HG03342 (cell line): ENCODE measurements at regions not wholly inside any gene's neighbourhood (a gene's known extent, or its start where the extent isn't known, plus 50 kb on each side); places are given as distances from the start of the nearest gene placed in this dataset.

Experiments used
- ATAC-seq: cut with Tn5 transposase; IDR thresholded peaks from one replicate; pipeline ENCODE4 v1.9.1; 2021; ENCODE audit warnings: mild to moderate bottlenecking, moderate library complexity; ENCODE audit not compliant: unreplicated experiment

GRCh38 chr5:30957591-30957990 lies 235.9 kb upstream of the CDH6 start:
- ATAC-seq = no peak

GRCh38 chr5:30956251-30956650 lies 237.2 kb upstream of the CDH6 start:
- ATAC-seq = no peak

DNA sequence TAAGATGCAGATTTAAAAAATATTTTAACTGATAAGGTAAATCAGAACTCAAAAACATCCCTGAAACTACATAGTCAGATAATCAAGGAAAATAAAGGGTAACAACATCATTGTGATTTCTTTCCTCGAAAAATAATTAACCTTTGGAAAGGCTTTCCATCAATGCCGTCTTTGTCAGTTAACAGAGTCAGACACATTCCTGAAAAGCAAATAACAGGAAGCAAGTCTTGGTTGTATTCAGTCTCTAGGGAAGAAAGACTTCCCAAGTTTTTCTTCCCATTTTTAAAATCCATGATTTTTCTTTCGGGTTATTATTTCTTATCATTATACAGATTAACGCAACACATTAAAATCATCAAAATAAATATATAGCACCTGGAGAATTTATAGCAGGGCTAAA lies 256.4 kb upstream of the CDH6 start:
- ATAC-seq = no peak

- no peak for ATAC-seq
Measured at GRCh38 chr5:30933599-30933998, 259.9 kb upstream of the CDH6 start.

DNA sequence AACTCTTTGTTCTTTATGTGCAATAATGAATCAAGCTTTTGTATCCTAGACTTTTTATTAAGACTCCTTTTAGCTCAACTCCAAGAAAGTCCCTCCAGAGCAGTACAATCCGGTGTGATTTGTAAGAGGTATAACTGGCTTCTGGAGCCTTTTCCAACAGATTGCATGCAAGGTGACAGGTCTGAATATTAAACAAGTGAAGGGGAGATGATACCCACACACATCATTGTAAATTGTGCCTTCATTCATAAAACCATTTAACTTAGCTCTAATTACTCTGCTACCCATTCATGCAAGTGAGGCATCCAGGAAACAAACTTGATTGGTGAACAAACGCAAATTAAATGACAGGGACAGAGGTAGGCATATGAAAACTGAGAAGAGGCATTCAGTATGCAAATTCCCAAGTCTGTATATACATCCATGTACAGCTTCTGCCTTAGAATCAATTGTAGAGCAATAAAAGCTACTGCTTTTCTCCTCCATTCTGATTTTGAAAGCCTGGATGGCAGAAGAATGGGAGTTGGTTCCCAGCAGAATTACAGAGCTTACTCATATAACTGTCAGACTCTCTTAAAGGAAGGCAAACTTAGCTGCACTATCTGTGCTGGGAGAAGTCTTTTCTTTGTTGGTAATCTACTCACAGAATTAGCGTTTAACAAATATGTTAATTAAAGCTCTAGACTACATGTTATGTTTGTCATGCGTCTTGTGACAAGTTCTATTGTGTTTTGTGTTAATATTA lies 261.0 kb upstream of the CDH6 start:
- no peak for ATAC-seq

DNA sequence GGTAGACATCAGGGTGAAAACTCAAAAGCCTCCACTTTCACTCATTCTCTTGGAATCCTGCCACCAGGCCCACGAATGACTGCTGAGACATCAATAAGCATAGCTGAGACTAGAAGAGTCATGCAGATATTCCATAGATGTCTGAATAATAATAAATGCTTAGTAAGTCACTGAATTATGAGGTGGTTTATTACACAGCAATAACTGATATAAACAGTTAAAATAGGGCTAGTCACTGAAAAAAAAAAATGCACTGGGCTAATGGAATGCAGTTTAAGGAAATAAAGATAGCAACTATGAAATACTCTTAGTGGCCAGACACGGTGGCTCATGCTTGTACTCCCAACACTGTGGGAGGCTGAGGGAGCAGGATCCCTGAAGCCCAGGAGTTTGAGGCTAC lies 262.8 kb upstream of the CDH6 start:
- ATAC-seq = no peak

DNA sequence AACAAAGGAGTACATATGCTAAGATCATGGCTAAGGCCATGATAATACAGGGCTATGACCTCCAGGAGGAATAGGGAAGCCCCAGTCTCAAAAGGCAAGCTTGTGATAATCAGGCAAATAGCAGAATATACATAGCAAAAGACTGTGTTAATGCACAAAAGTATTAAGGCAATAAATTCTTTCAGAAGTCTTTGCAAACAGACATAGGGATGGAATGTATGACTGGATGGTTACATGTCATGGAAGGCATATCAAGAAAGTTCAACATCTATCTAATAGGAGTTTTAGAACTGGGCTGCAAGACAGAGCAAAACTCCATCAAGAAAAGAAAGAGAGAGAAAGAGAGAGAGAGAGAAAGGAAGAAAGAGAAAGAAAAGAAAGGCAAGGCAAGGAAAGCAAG lies 264.5 kb upstream of the CDH6 start:
- no peak for ATAC-seq

- ATAC-seq = no peak
Measured at GRCh38 chr5:30926218-30926617, 267.3 kb upstream of the CDH6 start.

- no peak for ATAC-seq
Measured at GRCh38 chr5:30921388-30921787, 272.1 kb upstream of the CDH6 start.

GRCh38 chr5:30918171-30918570 lies 275.3 kb upstream of the CDH6 start:
- no peak for ATAC-seq

GRCh38 chr5:30908356-30908755 lies 285.1 kb upstream of the CDH6 start:
- no peak for ATAC-seq

DNA sequence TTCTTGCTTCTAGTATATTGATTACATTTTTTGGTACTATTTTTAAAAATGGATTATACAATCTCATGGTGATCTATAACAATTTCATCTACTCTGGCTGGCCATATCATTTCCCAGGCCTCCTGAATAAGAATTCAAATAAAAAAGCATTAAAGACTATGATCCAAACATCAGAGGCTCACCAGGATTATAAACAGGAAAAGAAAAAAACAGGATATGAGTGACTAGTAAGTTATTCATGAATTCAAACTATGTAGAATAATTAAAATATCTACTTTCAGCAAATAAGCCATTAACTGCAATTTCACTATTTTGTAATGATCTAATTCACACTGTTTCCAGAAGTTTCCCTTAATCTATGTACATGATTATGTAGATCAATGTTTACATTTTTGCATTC lies 293.1 kb upstream of the CDH6 start:
- ATAC-seq = no peak

DNA sequence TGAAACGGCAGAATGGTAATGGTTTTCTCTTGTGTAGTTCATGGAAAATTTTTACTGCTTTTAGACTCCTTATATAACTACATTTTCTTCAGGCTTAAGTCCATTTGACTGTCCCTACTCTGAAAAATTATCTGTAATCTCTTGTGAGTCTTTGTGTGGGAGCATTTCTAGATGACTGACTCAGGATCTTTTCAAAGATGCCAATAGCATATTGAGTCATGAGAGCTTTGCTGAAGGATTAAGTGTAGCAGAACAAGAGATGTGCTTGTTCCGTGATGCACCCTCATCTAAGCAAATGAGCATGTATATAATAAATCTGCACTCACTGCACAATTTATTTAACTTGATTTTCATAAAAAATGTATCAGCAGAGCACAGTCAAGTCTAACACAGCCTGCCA lies 298.7 kb upstream of the CDH6 start:
- ATAC-seq = no peak

GRCh38 chr5:30891660-30892059 lies 301.8 kb upstream of the CDH6 start:
- ATAC-seq = no peak

DNA sequence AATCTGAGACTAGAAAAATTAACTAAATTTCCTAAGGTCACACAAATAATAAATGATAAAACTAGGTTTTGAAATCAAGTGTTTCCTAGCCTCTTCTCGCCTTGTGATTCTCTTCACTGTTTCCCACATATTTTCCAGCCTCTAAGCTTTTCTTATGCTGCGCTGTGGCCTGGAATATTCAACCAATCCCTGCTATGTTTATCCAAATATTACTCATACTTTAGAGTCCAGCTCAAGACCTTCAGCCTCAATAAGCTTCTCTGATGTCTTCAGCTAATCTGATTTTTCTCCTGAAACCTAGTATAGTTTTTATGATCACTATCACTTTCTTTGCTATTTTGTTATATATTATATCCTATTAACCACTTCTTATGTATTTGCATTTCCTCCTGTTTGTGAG lies 303.1 kb upstream of the CDH6 start:
- no peak for ATAC-seq

DNA sequence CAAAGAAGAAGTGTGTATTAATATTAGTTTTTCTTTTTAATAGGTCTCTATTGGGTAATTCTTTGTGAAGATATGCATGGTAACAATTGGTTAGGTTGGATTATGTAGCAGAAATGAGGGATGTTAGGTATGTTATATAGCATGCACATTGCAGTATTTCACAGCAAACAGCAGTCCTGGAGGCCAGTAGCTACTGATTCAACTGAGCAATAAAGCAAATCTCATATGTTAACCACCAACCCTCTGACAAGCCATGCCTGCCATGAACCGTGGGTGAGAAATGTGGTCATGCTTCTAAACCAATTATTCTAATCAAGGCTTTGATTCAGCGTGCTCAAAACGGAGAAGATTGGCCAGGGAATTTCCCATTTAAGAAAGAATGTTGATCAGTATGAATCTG lies 313.0 kb upstream of the CDH6 start:
- ATAC-seq = no peak

GRCh38 chr5:30879887-30880286 lies 313.6 kb upstream of the CDH6 start:
- no peak for ATAC-seq

GRCh38 chr5:30878746-30879145 lies 314.7 kb upstream of the CDH6 start:
- ATAC-seq = no peak

DNA sequence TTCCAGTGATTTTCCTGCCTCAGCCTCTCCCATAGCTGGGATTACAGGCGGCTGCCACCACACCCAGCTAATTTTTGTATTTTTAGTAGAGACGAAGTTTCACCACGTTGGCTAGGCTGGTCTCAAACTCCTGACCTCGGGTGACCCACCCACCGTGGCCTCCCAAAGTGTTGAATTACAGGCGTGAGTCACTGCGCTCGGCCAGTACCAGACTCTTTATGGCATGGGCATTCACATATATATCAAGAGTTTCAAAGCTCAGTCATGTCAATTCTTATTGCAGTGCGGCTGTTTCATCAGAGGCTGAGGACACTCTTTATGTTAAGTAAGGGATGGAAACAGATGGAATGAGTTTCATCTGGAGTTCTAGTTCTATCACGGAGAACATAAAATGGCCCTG lies 315.2 kb upstream of the CDH6 start:
- no peak for ATAC-seq

GRCh38 chr5:30874241-30875034 lies 319.0 kb upstream of the CDH6 start:
- no peak for ATAC-seq

DNA sequence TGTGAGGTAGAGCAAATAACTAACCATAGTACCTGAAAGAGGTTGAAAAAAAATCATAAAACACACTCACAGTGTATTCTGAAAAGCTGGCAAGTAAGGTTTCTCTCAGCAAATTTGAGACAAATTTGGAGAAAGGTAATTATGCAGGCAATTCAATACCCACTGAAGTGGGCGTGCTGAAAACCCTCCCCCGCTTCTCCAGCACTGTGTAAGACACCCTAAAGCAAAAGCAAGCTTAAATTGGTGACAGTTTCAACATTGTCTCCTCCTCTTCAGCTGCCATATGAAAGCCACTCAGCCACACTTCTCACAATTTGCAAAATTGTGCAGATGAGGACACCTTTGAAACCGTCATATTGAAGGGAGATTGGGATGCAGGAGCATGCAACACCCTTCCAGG lies 322.3 kb upstream of the CDH6 start:
- no peak for ATAC-seq

GRCh38 chr5:30867711-30868110 lies 325.8 kb upstream of the CDH6 start:
- no peak for ATAC-seq

GRCh38 chr5:30866142-30866541 lies 327.3 kb upstream of the CDH6 start:
- no peak for ATAC-seq
